ENCODE measurements at regions not wholly inside any gene's neighbourhood (a gene's known extent, or its start where the extent isn't known, plus 50 kb on each side); places are given as distances from the start of the nearest gene placed in this dataset.

DNA sequence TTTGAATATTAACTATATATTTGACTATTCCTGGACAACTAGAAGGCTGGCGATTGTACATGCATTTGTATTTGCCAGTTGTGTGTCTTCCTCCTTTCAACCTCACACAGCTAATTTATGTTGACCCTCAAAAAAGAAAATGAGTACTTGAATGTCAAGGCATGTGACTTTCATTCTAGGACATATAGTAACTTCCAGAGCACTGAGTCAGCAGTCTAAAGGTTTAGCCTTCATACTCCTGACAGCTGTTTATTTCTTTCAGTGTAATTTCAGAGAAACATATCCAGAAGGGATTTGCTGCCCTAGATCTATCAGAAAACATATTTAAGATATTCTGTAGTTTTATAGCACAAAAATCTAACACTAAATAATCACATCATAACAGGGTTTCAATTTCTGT lies 74.6 kb upstream of the GOLGA8J start:
- no peaks in the 10 kb centered on the region for H3K36me3 ChIP-seq (ENCODE audit: control insufficient read depth in 2 of 4, insufficient read depth in 4 of 4, low read length in 3 of 4)
- H4K91ac ChIP-seq (replicated peaks; ENCODE audit: insufficient read length, low read length): no peak overlapping the region
- no peak overlapping the region for H3K27ac ChIP-seq (ENCODE audit: low read depth, low read length)
- no peak overlapping the region for H2BK20ac ChIP-seq (ENCODE audit: low read length)
- no peaks in the 10 kb centered on the region for H3K4me1 ChIP-seq (replicated peaks in 1 of 4; ENCODE audit: control insufficient read depth in 3 of 4, insufficient read depth in 4 of 4, low read length in 3 of 4)
- H4K20me1 ChIP-seq (replicated peaks in 1 of 2; ENCODE audit: control insufficient read depth in 1 of 2, insufficient read depth in 2 of 2, low read length in 2 of 2): no peaks in the 10 kb centered on the region
- no peak overlapping the region for H3K14ac ChIP-seq (ENCODE audit: insufficient read length)
- no peak overlapping the region for H4K8ac ChIP-seq (ENCODE audit: extremely low read depth, insufficient read depth, low read length)
- no peaks in the 10 kb centered on the region for H3K23me2 ChIP-seq (ENCODE audit: low read depth, low read length)
- no peak overlapping the region for H2BK120ac ChIP-seq (replicated peaks; ENCODE audit: low read depth, low read length)
- H3K27me3 ChIP-seq (replicated peaks in 1 of 4; ENCODE audit: control insufficient read depth in 3 of 4, extremely low read depth in 1 of 4, insufficient read depth in 3 of 4, low read length in 3 of 4): no peaks in the 10 kb centered on the region
- no peak overlapping the region for H3K56ac ChIP-seq (replicated peaks; ENCODE audit: insufficient read length, low read depth, low read length)
- DNase-seq (ENCODE audit: low read depth in 1 of 2, low spot score in 2 of 2) (no peak), FAIRE-seq (no peak)
- H3K9me3 ChIP-seq (ENCODE audit: insufficient read depth in 2 of 2, low read depth in 1 of 2, low read length in 1 of 2): no peaks in the 10 kb centered on the region; a peak in 1 of 4 replicates
- TF ChIP-seq SRF (IDR thresholded peaks at IDR 0.05; ENCODE audit: low read depth, low read length) (no peak), KDM4A (IDR thresholded peaks at IDR 0.05; ENCODE audit: low read depth, low read length, severe bottlenecking) (no peak), NANOG (IDR thresholded peaks at IDR 0.05; ENCODE audit: insufficient read depth, low read depth, low read length, poor library complexity, severe bottlenecking) (no peak), BCL11A (IDR thresholded peaks at IDR 0.05; ENCODE audit: low read depth in 2 of 2, low read length in 2 of 2) (no peak), EZH2 (IDR thresholded peaks at IDR 0.05; ENCODE audit: low read depth, low read length, severe bottlenecking) (no peak), KDM5A (IDR thresholded peaks at IDR 0.05; ENCODE audit: low read length) (no peak), SIN3A (conservative IDR thresholded peaks at IDR 0.05 in 1 of 2, IDR thresholded peaks at IDR 0.05 in 1 of 2; ENCODE audit: low read depth in 1 of 2, low read length in 2 of 2) (no peak)
- TF ChIP-seq, protein P1, sequence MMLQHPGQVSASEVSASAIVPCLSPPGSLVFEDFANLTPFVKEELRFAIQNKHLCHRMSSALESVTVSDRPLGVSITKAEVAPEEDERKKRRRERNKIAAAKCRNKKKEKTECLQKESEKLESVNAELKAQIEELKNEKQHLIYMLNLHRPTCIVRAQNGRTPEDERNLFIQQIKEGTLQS (IDR thresholded peaks at IDR 0.05; ENCODE audit: insufficient read depth, low read depth, low read length): no peak
- ChIA-PET CTCF (ENCODE audit: partially characterized antibody) (interaction anchor here (0.6 to 1.3 kb wide), 4 partner anchors 23 to 351 kb away, joined by 3 read pairs; no protein-coding TSS in a partner anchor), POLR2A (ENCODE audit: partially characterized antibody) (no interaction called here)
- no peaks in the 10 kb centered on the region for H3K79me1 ChIP-seq (ENCODE audit: low read depth, low read length)
- H3K23ac ChIP-seq (ENCODE audit: insufficient read length): no peak overlapping the region
- no peak overlapping the region for H2BK5ac ChIP-seq (ENCODE audit: low read depth, low read length)
- no peak overlapping the region for H2BK15ac ChIP-seq (ENCODE audit: low read length)
- H4K5ac ChIP-seq (ENCODE audit: insufficient read length, low read depth, low read length): no peak overlapping the region
- no peak overlapping the region for H3K4me3 ChIP-seq (ENCODE audit: extremely low read depth in 1 of 4, insufficient read depth in 2 of 4, low read depth in 3 of 4, low read length in 4 of 4)
- H3K9ac ChIP-seq (replicated peaks in 1 of 4; ENCODE audit: extremely low read depth in 1 of 4, low read depth in 3 of 4, low read length in 3 of 4): no peak overlapping the region
- H3K4ac ChIP-seq (replicated peaks; ENCODE audit: insufficient read length, low read depth, low read length): no peak overlapping the region
- H2AFZ ChIP-seq (ENCODE audit: low read length): no peak overlapping the region
- H3K79me2 ChIP-seq (ENCODE audit: control insufficient read depth in 1 of 2, insufficient read depth in 2 of 2, low read length in 2 of 2): no peaks in the 10 kb centered on the region
- WGBS, 2 experiments (ENCODE audit: extremely low coverage in 1 of 2, insufficient coverage in 1 of 2, insufficient read length in 1 of 2, insufficient replicate concordance in 2 of 2, low coverage in 1 of 2, low lambda C conversion rate in 2 of 2, missing lambda C conversion rate in 1 of 2): 96% methylated on average over 1 of the region's 1 CpG; no CpG with 5 or more reads in 1 of the 2 experiments
- H3K18ac ChIP-seq (ENCODE audit: extremely low read depth, low read length): no peak overlapping the region
- no peak overlapping the region for H2AK5ac ChIP-seq (ENCODE audit: low read depth, low read length)
- no peak overlapping the region for H3K4me2 ChIP-seq (ENCODE audit: insufficient read depth in 1 of 2, low read depth in 2 of 2, low read length in 2 of 2)
- no peak overlapping the region for H2BK12ac ChIP-seq (ENCODE audit: low read depth, low read length)
